HEK293T (cell line): ENCODE measurements at regions not wholly inside any gene's neighbourhood (a gene's known extent, or its start where the extent isn't known, plus 50 kb on each side); places are given as distances from the start of the nearest gene placed in this dataset.
A peak's percentile ranks its signal among the peaks of the same experiment; 100 is the strongest.

ENCODE experiments used
- CTCF ChIA-PET: fragments of 350-600 bp; formaldehyde crosslinking; extraction: SDS; loops from one replicate; lab custom pipeline; 2021; ENCODE audit warnings: antibody characterized with exemption, inconsistent platforms; lab: Yijun Ruan, JAX
- POLR2A ChIA-PET: fragments of 350-600 bp; formaldehyde crosslinking; extraction: SDS; loops from one replicate; lab custom pipeline; 2020; ENCODE audit warnings: antibody characterized with exemption, inconsistent platforms; lab: Yijun Ruan, JAX
- DNase-seq: peaks from one replicate; pipeline ENCODE4 v3.0.0; 2012; ENCODE audit warnings: mixed read lengths; ENCODE audit errors: extremely low spot score
- ARNT ChIP-seq: fragments of 450-650 bp; IDR thresholded peaks from 2 replicates; pipeline ENCODE4 v1.6.1; 2017; ENCODE audit warnings: mild to moderate bottlenecking
- BHLHE40 ChIP-seq: fragments of 450-650 bp; IDR thresholded peaks from 2 replicates; pipeline ENCODE4 v1.6.1; 2016; ENCODE audit warnings: mild to moderate bottlenecking, moderate library complexity, borderline replicate concordance
- CTBP1 ChIP-seq: fragments of 450-650 bp; IDR thresholded peaks from 2 replicates; pipeline ENCODE4 v1.6.1; 2016; ENCODE audit warnings: borderline replicate concordance
- ELF4 ChIP-seq: fragments of 450-650 bp; IDR thresholded peaks from 2 replicates; pipeline ENCODE4 v1.6.1; 2017; ENCODE audit warnings: antibody characterized with exemption
- FOXA1 ChIP-seq: fragments of 450-650 bp; IDR thresholded peaks from 2 replicates; pipeline ENCODE4 v1.6.1; 2016; ENCODE audit warnings: mild to moderate bottlenecking
- FOXK2 ChIP-seq: fragments of 450-650 bp; IDR thresholded peaks from 2 replicates; pipeline ENCODE4 v1.6.1; 2016; ENCODE audit warnings: mild to moderate bottlenecking
- FOXM1 ChIP-seq: fragments of 450-650 bp; IDR thresholded peaks from 2 replicates; pipeline ENCODE4 v1.6.1; 2017; ENCODE audit warnings: mild to moderate bottlenecking, borderline replicate concordance
- HDGF ChIP-seq: fragments of 450-650 bp; IDR thresholded peaks from 2 replicates; pipeline ENCODE4 v1.6.1; 2017; ENCODE audit warnings: antibody characterized with exemption, borderline replicate concordance
- L3MBTL2 ChIP-seq: fragments of 450-650 bp; conservative IDR thresholded peaks from 2 replicates; pipeline ENCODE4 v1.6.1; 2016; ENCODE audit warnings: mild to moderate bottlenecking
- LEF1 ChIP-seq: fragments of 450-650 bp; IDR thresholded peaks from 2 replicates; pipeline ENCODE4 v1.6.1; 2017; ENCODE audit warnings: mild to moderate bottlenecking, borderline replicate concordance
- NFRKB ChIP-seq: fragments of 450-650 bp; IDR thresholded peaks from 2 replicates; pipeline ENCODE4 v1.6.1; 2016; ENCODE audit warnings: mild to moderate bottlenecking, moderate library complexity
- SP1 ChIP-seq: fragments of 450-650 bp; IDR thresholded peaks from 2 replicates; pipeline ENCODE4 v1.6.1; 2017
- SUZ12 ChIP-seq: fragments of 450-650 bp; IDR thresholded peaks from 2 replicates; pipeline ENCODE4 v1.6.1; 2016; ENCODE audit warnings: mild to moderate bottlenecking
- TARDBP ChIP-seq: fragments of 450-650 bp; IDR thresholded peaks from 2 replicates; pipeline ENCODE4 v1.6.1; 2016
- ZNF384 ChIP-seq: fragments of 450-650 bp; IDR thresholded peaks from 2 replicates; pipeline ENCODE4 v1.6.1; 2016
- TF ChIP-seq, protein P1 (sequence below): fragments of 450-650 bp; IDR thresholded peaks from 2 replicates; pipeline ENCODE4 v1.6.1; 2016

DNA sequence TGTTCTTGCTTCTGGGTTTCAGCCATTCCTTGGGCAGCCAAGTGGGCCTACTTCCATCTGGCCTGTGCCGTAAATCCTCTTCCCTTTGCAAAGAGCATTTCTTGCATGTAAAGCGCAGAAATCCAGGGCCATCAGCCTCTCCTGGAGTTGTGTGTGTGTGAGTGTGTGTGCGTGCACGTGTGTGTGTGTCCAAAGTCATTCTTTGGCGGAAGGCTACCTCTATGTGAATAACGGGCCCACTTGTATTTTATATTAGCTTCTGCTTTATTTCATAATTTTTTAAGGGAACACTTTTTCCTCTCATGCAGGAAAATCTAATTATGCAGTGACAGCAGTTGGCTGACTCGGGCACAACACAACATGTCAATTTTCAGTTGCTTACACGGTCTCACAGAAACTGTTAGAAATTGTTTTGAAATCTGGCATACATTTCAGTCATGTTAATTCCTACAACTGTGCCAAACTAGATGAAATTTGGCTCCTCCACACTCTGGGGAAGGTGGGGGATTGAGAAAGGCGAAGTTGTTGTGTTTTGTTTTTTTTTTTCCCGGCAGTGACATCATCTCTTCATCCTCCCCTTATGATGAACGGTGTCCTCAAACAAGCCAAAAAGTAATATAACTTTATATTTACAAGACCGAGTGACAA, 223.7 kb upstream of the TSHZ2 start:
- POLR2A ChIA-PET: no interaction called here
- DNase-seq: no peak
- CTCF ChIA-PET: interaction anchor here (0.7 kb wide), 1 partner anchor 84 kb away, joined by 3 read pairs; no protein-coding TSS in a partner anchor
- no peak for TF ChIP-seq SP1
- no peak for TF ChIP-seq FOXA1
- TF ChIP-seq HDGF: no peak
- TF ChIP-seq ZNF384: no peak
- no peak for TF ChIP-seq ARNT
- no peak for TF ChIP-seq LEF1
- TF ChIP-seq, protein P1, sequence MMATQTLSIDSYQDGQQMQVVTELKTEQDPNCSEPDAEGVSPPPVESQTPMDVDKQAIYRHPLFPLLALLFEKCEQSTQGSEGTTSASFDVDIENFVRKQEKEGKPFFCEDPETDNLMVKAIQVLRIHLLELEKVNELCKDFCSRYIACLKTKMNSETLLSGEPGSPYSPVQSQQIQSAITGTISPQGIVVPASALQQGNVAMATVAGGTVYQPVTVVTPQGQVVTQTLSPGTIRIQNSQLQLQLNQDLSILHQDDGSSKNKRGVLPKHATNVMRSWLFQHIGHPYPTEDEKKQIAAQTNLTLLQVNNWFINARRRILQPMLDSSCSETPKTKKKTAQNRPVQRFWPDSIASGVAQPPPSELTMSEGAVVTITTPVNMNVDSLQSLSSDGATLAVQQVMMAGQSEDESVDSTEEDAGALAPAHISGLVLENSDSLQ: no peak
- TF ChIP-seq L3MBTL2: no peak
- no peak for TF ChIP-seq TARDBP
- no peak for TF ChIP-seq SUZ12
- no peak for TF ChIP-seq BHLHE40
- TF ChIP-seq CTBP1: no peak
- TF ChIP-seq NFRKB: no peak
- no peak for TF ChIP-seq FOXM1
- TF ChIP-seq FOXK2: no peak
- TF ChIP-seq ELF4: no peak

DNA sequence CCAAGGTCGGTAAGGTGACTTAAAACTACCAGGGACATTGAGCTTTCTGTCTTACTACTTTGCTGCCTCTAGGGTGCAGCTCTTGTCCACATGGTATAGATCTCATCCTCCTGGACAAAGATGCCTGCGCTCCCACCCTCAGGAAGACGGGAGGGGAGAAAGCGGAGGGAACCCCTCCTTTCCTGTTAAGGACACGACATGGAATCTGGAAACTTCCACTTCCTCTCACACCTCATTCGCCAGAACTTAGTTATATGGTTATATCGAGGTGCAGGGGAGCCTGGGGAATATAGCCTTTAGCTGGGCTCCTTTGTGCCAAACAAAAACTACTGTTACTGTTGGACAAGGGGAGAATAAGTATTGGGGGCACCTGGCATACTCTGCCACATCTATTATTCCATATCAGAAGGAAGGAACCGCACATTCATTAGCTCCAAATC, 224.3 kb upstream of the TSHZ2 start:
- ChIA-PET POLR2A (no interaction called here), CTCF (no interaction called here)
- peak; percentile 50 for DNase-seq
- TF ChIP-seq ELF4 (no peak), SP1 (no peak)

DNA sequence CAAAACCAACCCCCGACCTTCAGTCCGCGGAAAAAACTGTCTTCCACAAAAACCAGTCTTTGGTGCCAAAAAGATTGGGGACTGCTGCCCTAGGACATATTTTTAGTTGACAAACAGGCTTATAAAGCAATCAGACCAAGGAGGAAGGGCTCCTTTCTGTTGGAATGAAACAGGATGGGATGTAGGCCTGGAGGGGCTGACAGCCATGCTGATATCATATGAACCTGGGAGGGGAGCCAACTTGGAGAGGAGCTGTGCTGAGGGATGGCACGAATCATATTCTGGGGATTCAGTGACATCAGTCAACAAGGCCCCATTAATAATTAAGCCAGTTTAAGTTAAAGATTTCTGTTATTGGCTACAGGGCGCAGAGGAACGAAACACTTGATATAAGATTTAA, 225.4 kb upstream of the TSHZ2 start:
- ChIA-PET CTCF (no interaction called here), POLR2A (no interaction called here)
- TF ChIP-seq ARNT (no peak), CTBP1 (no peak), FOXM1 (no peak), LEF1 (no peak), TARDBP (no peak), SP1 (no peak), ZNF384 (no peak), FOXA1 (no peak), NFRKB (no peak), ELF4 (no peak), BHLHE40 (no peak), SUZ12 (no peak), FOXK2 (no peak)
- TF ChIP-seq, protein P1: no peak
- DNase-seq: no peak

DNA sequence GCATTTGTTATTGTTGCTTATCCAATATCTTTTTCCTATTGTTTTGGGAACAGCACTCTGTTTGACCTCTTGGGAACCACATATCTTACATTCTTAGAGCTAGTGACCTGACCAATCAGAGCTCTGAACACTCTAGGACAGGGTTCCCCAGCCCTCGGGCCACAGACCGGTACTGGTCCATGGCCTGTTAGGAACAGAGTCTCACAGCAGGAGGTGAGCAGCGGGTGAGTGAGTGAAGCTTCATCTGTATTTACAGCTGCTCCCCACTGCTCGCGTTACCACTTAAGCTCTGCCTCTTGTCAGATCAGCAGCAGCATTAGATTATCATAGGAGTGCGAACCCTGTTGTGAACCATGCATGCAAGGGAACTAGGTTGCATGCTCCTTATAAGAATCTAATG, 226.0 kb upstream of the TSHZ2 start:
- ChIA-PET POLR2A (no interaction called here), CTCF (no interaction called here)
- no peak for TF ChIP-seq ELF4
- TF ChIP-seq SP1: no peak
- no peak for DNase-seq

DNA sequence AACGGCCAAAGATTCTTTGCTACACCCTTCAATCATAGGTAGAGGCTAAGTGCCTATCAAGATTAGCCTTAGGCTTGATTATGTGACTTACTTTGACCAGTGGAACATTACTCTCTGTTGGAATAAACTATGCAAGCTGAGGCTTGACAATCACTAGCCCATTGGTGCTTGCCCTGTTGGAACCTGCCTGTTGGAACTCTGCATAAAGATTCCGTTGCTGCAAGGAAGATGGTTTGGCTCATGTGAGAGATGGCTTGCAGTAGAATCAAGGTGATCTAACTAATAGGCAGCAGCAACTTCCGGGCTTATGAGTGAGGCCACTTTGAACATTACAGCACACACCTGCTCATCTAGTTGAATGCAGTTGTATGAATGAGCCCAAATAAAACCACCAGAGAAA, 227.7 kb upstream of the TSHZ2 start:
- POLR2A ChIA-PET: no interaction called here
- DNase-seq: no peak
- CTCF ChIA-PET: no interaction called here
- TF ChIP-seq TARDBP (no peak), ARNT (no peak), HDGF (no peak), FOXK2 (no peak), CTBP1 (no peak), NFRKB (no peak), L3MBTL2 (no peak), ZNF384 (no peak), BHLHE40 (no peak), SP1 (no peak), ELF4 (no peak), LEF1 (no peak)
- TF ChIP-seq, protein P1: no peak

DNA sequence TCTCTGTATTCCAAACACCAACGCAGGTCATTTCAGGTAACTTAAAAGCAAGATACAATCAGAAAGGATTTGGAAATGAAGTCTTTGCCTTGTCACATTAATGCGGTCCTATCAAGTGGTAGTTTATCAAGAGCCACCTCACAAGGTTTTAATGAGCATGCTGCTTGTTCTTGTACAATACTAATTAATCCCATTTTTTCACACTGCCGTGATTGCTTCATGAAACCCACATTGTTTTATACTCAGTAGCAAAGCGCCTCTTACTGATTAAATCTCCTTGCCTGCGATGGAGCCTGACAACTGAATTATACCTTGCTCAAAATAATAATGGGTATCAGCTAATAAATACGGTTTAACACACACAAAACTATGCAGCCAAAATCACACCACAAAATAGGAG, 234.1 kb upstream of the TSHZ2 start:
- TF ChIP-seq L3MBTL2: no peak
- TF ChIP-seq CTBP1: no peak
- no peak for TF ChIP-seq LEF1
- no peak for TF ChIP-seq HDGF
- TF ChIP-seq SUZ12: no peak
- no peak for TF ChIP-seq ELF4
- no peak for TF ChIP-seq FOXM1
- TF ChIP-seq ZNF384: no peak
- TF ChIP-seq, protein P1: no peak
- no peak for TF ChIP-seq TARDBP
- TF ChIP-seq BHLHE40: no peak
- no peak for TF ChIP-seq FOXK2
- no peak for TF ChIP-seq NFRKB
- TF ChIP-seq FOXA1: no peak
- TF ChIP-seq SP1: no peak
- no peak for TF ChIP-seq ARNT
- no peak for DNase-seq
- CTCF ChIA-PET: no interaction called here
- POLR2A ChIA-PET: no interaction called here
